GM19455 (cell line): ENCODE measurements at regions not wholly inside any gene's neighbourhood (a gene's known extent, or its start where the extent isn't known, plus 50 kb on each side); places are given as distances from the start of the nearest gene placed in this dataset.

Experiments
- ATAC-seq: cut with Tn5 transposase; IDR thresholded peaks from one replicate; pipeline ENCODE4 v1.9.1; 2021; ENCODE audit not compliant: unreplicated experiment

DNA sequence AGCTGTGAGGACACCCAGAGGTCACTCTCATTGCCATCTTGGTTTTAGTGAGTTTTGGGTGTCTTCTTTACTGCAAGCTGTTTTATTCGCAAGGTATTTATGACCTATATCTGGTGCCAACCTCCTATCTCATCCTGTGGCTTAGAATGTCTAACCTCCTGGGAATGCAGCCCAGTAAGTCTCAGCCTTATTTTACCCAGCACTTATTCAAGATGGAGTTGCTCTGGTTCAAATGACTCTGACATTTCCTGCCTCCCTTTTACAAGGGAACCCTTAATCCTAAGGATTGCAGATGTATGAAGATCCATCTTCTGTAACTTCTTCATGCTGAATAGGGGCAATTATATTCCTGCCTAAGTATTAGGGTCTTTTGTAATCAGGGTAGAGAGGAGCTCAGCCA, 708.0 kb downstream of the TMEM182 start:
- ATAC-seq: no peak

DNA sequence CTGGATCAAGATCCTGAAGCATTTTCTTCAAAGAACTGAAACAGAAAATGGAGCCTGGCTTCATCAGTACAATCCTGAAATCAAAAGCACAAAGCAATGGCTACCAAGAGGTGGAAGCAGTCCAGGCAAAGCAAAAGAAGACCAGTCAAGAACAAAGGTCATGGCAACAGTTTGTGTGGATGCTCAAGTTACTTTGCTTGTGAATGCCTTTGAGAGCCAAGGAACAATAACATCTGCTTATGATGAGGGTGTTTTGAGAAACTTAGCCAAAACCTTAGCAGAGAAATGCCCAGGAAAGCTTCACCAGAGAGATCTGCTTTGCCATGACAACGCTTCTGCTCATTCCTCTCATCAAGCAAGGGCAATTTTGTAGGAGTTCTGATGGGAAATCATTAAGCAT, 723.1 kb downstream of the TMEM182 start:
- ATAC-seq: no peak

DNA sequence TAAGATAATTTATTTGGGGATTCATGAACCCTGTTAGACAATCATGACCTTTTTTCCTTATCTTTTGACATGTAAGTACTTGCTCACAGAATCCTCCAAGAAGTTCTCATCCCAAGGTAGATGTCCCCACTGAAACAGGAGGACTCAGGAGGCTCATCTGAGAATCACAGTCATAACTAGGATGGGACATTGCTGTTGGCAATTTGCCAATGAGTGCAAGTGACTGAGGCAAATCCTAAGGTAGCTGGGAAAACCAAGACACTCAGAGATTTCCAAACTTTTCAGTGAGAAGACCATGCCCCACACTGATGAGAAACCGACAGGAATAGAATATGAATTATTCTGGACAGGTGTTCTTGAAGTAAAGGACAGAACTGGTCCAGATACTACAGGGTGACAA, 735.0 kb downstream of the TMEM182 start:
- ATAC-seq: no peak

DNA sequence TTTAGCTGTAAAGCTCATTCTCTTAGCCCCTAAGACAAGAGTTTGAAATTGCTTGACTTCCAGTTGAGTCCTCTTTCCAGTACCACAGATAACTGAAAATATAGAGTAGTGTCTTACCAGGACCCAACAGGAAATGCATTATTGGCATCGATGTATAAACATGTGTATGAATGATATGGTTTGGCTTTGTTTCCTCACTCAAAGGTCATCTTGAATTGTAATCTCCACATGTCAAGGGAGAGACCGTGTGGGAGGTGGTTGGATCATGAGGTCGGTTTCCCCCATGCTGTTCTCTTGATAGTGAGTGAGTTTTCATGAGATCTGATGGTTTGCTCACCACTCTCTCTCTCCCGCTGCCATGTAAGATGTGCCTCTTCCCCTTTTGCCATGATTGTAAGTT, 745.0 kb downstream of the TMEM182 start:
- no peak for ATAC-seq

DNA sequence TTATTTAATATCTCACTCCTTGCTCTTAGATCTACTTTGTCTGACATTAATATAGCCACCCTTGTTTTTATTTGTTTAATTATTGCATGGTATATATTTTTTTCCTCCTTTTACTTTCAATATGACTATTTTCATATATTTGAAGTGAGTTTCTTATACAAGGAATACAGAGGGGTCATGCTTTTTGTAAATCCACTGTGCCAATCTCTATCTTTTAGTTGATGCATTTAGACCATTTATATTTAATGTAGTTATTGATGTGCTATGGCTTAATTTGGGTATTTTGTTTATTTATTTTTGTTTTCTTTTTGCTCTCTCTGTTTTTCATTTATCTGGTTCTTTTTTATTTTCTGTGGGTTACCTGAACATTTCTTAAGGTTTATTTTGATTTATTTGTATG, 750.6 kb downstream of the TMEM182 start:
- no peak for ATAC-seq

DNA sequence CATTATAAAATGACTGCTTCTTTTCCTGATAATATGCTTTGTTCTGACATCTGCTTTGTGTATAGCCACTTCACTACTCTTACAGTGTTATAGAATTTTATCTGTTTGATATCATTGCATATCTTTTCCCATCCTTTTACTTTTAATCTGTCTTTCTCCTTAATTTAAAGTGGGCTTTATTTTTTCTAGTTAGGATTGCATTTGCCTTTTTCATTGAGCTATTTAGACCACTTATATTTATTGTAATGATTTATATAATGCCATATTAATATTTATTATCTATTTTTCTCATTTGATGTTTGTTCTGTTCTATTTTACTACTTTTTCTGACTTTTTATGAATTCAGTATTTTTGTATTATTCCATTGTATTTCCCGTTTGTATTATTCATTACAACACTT, 758.7 kb downstream of the TMEM182 start:
- no peak for ATAC-seq

DNA sequence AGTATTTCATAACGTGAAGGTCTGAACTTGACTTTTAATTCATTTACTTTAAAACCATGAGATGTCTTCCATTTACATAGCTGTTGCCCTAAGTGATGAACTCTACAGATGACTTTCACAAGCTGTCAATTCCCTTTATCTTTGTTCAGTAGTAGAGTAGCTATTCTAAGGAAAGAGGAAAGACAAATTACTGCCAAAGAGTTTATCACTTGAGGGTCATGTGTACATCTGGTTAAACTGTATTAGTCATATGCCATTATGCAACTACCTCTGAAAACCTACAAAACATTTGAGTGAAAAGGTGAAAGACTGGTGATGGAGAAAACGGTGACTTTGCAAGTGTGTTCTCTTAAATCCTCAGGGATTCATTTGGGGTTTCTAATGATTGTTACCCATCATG, 763.9 kb downstream of the TMEM182 start:
- ATAC-seq: no peak

DNA sequence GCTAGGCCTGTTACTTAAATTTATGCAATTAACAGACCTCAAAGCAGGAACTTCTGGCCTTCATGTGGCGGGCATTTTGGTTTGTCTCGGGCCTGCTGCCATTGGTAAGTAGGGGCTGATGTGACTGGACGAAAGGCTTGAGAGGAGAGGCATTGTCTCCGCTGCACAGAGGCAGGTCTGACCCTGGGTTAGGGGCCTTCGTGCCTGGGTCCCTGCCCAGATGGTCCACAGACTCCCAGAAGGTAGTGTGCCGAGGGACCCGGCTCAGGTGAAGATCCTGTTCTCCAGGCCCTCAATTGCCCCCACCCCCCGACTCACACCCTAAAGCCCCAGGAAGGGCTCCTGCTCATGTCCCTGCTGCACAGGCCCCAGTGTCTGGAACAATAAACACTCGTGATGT, 764.9 kb downstream of the TMEM182 start:
- no peak for ATAC-seq

DNA sequence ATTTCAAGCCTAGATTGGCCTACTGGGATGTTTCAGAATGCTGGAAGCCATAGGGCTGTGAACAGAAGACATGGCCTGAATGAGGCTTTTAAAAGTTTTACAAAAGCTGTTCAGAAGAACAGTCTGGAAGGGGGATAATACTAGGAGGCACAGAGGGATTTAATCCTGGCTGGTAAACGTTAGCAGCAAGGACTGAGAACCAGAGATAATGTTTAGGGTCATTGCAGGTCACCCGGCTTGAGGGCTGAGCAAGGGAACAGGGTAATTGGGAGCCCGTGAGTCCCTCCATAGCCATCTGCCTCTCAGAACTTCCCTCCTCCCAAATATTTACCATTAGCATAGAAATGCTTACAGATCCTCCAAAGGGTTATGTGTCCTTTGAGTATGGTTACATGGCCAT, 765.4 kb downstream of the TMEM182 start:
- no peak for ATAC-seq

DNA sequence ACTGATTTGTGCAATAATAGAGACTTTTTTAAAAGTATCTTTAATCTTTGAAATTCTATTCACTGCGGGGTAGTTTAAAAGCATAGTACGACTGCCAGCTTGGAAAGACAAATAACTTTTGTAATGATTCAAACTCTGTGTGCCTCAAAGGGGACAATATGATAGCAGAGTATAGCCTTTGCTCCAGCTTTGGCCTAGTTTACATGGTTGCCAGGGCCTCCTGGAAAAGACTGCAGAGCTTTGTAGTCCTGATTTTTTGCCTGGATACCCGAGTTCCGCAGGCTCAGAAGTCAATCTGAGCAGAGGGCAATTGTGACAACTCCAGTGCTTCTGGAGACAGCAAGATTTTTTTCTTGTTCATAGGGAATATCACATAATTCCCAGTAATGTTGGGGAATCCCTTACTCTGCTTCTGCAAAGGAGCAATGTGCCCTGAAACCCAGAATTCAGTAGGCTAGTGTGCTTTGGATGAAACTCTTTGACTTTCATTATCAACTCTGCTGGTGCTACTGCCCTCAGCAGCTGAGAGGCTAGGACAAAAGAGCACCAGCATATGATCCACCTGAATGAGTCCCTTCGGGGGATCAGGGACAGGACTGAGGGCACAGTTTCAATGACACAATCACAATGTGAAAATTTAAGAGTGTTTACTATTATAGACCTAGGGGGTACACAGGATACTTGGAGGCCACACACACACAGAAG, 768.1 kb downstream of the TMEM182 start:
- no peak for ATAC-seq

DNA sequence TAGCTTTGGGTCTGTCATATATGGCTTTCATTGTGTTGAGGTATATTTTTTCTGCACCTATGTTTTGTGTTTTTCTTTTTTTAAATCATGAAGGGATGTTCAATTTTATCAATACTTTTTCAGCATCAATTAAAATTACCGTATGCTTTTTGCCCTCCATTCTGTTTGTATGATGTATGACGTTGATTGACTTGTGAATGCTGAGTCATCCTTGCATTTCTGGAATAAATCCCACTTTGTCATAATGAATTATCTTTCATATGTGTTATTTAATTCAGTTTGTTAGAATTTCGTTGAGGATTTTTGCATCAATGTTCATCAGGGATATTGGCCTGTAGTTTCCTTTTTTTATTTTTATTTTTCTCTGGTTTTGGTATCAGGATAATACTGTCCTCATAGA, 790.9 kb downstream of the TMEM182 start:
- no peak for ATAC-seq

DNA sequence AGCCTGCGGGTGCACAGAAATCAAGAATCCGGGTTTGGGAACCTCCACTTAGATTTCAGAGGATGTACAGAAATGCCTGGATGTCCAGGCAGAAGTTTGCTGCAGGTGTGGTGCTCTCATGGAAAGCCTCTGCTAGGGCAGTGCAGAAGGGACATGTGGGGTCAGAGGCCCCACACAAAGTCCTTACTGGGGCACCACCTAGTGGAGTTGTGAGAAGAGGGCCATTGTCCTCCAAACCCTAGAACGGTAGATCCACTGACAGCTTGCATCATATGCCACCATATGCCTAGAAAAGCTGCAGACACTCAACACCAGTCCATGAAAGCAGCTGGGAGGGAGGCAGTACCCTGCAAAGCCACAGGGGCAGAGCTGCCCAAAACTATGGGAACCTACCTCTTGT, 833.0 kb downstream of the TMEM182 start:
- ATAC-seq: no peak

DNA sequence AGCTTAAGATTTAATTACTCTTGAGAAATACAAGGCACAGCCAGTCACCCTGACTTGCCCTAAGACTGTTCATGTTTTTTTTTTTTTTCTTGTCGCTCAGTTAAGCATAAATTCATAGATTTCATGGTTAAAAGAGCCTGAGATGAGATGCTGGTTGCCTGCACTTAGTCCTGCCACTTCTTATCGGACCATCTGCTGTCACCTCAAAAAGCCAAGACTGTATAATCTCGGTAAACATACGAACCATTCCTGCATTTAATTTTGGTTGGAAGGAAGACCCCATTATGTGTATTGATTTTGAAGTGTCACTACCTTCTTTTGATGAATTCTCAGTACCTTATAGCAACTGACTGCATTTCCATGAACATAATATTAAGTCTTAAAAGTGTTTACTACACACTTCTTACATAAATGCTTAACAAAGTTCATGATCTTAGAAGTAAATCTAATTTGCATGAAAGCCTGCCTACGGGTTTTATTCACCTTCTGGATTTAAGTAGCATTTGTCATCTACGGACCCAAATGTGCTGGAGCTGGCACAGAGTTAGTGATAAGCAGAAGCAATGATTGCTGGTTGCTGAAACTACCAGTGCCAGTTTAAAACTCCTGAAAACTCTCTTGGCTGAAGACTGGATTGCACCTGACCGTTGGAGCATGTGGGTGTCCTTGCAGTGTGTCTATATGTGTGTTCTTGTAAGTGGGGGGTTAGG, 843.4 kb downstream of the TMEM182 start:
- no peak for ATAC-seq

DNA sequence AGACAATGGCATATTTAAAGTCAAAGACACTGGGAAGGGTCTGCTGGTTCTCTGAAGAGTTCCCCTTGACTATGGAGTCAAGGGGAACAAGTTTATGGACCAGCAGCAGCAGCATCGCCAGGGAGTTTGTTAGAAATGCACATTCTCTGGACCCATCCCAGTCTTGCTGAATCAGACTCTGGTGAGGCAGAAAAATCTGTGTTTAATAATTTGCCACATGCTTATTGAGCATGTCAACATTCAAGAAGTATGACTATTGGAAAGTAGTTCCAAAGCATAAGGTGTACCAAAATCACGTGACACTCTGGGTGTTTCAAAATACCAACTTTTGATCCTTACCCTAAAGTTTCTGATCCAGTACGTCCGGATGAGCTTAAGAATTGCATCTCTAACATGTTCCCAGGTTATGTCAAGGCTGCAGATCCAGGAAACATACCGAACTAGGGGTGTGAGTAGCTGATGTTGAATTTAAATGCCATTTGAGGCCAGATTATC, 853.8 kb downstream of the TMEM182 start:
- no peak for ATAC-seq

DNA sequence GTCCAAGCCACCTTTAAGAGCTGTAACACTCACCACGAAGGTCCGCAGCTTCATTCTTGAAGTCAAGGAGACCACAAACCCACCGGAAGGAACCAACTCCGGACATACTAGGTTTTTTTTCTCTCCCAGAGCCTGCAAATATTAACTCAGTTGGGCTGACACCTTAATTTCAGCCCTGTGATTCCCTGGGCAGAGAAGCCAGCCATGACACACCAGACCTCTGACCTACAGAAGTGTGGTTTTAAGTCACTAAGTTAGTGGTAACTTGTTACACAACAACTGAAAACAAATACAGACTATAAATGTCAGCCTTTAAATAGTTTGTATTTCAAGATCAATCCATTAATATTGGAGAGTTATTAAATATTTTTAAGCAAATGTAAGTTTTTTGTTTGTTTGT, 855.1 kb downstream of the TMEM182 start:
- no peak for ATAC-seq

DNA sequence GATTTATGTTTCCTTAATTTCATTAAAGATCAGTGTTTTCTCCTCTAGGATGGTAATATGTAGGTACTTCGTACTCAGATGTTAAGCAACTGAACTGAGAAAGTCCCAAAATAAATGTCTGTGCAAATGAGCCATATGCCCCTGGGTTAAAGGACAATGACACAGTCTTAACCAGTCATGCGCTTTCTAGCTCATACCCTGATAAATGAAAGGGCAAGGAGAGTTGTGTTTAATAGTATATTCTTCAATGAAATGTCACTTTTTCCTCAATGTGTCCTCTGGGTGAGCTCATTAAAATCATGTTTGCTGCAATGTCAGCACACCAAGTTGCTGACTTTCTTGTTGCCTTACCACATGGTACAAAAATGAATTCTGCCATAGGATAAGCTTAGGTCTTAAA, 856.3 kb downstream of the TMEM182 start:
- ATAC-seq: no peak

DNA sequence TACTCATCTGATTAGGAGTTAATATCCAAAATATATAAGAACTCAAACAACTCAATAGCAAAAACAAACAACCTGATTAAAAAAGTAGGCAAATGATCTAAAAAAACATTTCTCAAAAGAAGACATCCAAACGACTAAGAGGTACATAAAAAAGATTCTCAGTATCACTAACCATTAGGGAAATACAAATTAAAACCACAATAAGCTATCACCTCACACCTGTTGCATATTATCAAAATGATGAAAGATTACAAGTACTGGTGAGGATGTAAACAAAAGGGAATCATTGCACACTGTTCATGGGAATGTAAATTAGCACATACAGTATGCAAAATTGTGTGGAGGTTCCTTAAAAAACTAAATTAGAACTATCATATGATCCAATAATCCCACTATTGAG, 865.5 kb downstream of the TMEM182 start:
- ATAC-seq: no peak

DNA sequence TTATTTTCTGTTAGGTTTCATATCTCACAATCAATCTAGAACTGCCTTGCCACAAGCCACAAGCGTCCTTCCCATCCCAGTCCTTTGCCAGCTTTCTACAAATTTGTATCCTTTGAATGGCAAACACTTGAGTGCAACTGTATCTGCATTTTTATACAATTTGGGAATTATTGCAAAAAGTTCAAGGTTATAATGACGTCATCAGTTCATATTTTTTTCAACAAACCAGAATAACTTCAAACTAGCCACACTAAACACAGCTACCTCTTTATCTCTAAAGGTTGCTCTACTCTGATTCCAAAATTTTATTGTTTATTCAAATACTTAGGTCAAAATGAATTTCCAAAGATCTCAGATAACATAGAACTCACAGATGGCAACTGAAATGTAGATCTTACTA, 877.1 kb downstream of the TMEM182 start:
- no peak for ATAC-seq

DNA sequence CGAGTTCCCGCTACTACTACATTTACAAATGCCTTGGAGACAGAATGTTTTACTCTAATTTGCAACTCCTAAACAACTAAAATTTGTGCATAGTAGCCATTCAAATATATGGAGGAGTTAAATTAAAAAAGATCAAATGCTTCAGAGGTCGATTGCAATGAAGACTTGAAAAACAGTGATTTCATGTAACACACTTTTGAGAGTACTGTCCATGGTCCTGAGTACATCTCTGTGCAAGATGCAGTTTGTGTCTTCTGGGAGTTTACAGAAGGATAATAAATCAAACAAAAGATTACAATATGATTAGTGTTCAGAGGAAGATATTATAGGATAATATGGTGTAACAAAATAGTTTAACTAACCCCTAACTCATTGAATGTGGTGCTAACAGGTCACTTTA, 894.7 kb downstream of the TMEM182 start:
- ATAC-seq: no peak

DNA sequence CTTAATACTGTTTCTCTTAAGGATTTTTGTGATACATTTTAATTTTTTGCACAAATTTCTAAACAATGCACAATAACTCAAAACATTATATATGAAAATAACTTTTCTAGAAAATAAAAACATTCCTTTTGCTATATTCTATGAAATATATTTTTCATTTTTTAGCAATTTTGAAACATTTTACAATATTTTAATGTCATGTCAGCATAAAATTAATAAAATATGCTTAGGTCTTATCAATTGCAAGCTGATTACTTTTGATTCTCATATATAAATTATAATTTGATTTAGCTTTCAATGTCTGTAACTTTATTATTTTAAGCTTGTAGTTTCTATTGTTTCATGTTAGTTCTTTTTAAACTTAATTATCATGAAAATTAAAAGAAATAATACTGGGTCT, 898.7 kb downstream of the TMEM182 start:
- ATAC-seq: no peak

DNA sequence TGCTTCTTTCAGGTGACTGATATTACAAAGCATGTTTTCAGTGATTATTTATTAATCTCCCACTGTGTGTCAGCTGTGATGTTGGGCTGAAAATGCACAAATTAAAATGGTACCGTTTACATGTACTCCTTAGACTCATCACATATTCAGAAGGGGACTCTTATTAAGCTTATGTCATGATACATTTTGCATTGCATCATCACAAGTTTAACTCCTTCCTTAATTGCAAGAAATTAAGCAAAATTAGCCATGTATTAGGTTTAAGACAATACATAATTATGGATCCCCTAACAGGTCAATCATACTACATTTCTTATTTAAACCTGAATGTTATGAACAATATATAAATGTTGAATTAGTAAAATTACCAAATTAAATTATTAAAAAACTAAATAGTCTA, 899.1 kb downstream of the TMEM182 start:
- ATAC-seq: no peak

DNA sequence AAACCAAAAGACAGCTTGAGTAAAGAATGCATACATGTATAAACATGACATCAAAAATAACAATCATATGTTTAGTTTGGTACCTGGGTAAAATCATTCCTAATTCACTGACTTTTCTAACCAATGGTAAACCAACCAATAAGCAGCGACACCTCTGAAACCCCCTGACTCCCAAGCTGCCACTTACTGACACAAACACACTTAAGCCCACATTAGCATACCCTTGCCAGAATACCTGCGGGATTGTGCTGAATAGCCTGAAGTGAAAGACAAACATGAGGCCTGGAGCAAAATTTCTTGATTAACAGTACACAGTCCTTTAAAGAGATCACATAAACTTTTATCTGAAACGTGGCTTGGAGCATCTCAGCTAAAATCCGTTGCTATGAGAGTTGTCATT, 902.9 kb downstream of the TMEM182 start:
- no peak for ATAC-seq
